ENCODE measurements at regions not wholly inside any gene's neighbourhood (a gene's known extent, or its start where the extent isn't known, plus 50 kb on each side); places are given as distances from the start of the nearest gene placed in this dataset.
A peak's percentile ranks its signal among the peaks of the same experiment; 100 is the strongest.

DNA sequence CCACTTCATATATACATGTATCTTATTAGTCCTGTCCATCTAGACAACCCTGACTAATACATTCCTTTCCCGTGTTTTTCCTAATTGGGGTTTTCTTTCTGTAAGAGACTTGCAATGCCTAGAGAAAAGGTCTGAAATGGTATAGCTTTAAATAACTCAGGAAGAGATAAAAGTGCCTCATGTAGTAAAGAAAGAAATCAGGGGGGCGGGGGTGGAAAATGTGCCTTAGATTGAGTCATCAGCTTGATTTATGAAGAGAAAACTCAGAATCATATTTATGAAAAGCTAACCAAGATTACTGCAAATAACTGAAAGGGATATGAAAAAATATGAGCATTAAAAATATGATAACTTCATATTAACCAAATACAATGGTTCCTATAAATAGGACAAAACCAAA is 345.8 kb upstream of the CHRM3 start:
- TF ChIP-seq, protein P1, sequence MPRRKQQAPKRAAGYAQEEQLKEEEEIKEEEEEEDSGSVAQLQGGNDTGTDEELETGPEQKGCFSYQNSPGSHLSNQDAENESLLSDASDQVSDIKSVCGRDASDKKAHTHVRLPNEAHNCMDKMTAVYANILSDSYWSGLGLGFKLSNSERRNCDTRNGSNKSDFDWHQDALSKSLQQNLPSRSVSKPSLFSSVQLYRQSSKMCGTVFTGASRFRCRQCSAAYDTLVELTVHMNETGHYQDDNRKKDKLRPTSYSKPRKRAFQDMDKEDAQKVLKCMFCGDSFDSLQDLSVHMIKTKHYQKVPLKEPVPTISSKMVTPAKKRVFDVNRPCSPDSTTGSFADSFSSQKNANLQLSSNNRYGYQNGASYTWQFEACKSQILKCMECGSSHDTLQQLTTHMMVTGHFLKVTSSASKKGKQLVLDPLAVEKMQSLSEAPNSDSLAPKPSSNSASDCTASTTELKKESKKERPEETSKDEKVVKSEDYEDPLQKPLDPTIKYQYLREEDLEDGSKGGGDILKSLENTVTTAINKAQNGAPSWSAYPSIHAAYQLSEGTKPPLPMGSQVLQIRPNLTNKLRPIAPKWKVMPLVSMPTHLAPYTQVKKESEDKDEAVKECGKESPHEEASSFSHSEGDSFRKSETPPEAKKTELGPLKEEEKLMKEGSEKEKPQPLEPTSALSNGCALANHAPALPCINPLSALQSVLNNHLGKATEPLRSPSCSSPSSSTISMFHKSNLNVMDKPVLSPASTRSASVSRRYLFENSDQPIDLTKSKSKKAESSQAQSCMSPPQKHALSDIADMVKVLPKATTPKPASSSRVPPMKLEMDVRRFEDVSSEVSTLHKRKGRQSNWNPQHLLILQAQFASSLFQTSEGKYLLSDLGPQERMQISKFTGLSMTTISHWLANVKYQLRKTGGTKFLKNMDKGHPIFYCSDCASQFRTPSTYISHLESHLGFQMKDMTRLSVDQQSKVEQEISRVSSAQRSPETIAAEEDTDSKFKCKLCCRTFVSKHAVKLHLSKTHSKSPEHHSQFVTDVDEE (CRISPR knock-in tag; IDR thresholded peaks at IDR 0.05), result no peak
- TF ChIP-seq OSR1 (CRISPR knock-in tag; IDR thresholded peaks at IDR 0.05), result no peak
- no peak for TF ChIP-seq CSDC2 (CRISPR knock-in tag; IDR thresholded peaks at IDR 0.05)
- TF ChIP-seq ZFP3 (CRISPR knock-in tag; IDR thresholded peaks at IDR 0.05), result no peak
- TF ChIP-seq SNAI2 (CRISPR knock-in tag; IDR thresholded peaks at IDR 0.05), result no peak
- no peak for TF ChIP-seq PPARA (CRISPR knock-in tag; IDR thresholded peaks at IDR 0.05; ENCODE audit: borderline replicate concordance)
- no peak for TF ChIP-seq BACH2 (CRISPR knock-in tag; IDR thresholded peaks at IDR 0.05; ENCODE audit: borderline replicate concordance)
- TF ChIP-seq TCF4 (CRISPR knock-in tag; IDR thresholded peaks at IDR 0.05; ENCODE audit: borderline replicate concordance), result no peak
- no peak for TF ChIP-seq ISL1 (CRISPR knock-in tag; IDR thresholded peaks at IDR 0.05)
- TF ChIP-seq GLIS3 (CRISPR knock-in tag; IDR thresholded peaks at IDR 0.05), result no peak
- TF ChIP-seq TOX (CRISPR knock-in tag; IDR thresholded peaks at IDR 0.05; ENCODE audit: borderline replicate concordance), result no peak
- TF ChIP-seq ZNF70 (CRISPR knock-in tag; IDR thresholded peaks at IDR 0.05), result no peak
- TF ChIP-seq ESRRG (CRISPR knock-in tag; IDR thresholded peaks at IDR 0.05), result no peak
- TF ChIP-seq ARNTL (CRISPR knock-in tag; IDR thresholded peaks at IDR 0.05; ENCODE audit: borderline replicate concordance, low read depth), result no peak
- TF ChIP-seq ZC3H10 (CRISPR knock-in tag; IDR thresholded peaks at IDR 0.05), result no peak
- TF ChIP-seq, protein P2, sequence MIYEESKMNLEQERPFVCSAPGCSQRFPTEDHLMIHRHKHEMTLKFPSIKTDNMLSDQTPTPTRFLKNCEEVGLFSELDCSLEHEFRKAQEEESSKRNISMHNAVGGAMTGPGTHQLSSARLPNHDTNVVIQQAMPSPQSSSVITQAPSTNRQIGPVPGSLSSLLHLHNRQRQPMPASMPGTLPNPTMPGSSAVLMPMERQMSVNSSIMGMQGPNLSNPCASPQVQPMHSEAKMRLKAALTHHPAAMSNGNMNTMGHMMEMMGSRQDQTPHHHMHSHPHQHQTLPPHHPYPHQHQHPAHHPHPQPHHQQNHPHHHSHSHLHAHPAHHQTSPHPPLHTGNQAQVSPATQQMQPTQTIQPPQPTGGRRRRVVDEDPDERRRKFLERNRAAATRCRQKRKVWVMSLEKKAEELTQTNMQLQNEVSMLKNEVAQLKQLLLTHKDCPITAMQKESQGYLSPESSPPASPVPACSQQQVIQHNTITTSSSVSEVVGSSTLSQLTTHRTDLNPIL (CRISPR knock-in tag; IDR thresholded peaks at IDR 0.05; ENCODE audit: low read depth), result no peak
- TF ChIP-seq ZFP30 (CRISPR knock-in tag; IDR thresholded peaks at IDR 0.05), result no peak
- TF ChIP-seq, protein P3, sequence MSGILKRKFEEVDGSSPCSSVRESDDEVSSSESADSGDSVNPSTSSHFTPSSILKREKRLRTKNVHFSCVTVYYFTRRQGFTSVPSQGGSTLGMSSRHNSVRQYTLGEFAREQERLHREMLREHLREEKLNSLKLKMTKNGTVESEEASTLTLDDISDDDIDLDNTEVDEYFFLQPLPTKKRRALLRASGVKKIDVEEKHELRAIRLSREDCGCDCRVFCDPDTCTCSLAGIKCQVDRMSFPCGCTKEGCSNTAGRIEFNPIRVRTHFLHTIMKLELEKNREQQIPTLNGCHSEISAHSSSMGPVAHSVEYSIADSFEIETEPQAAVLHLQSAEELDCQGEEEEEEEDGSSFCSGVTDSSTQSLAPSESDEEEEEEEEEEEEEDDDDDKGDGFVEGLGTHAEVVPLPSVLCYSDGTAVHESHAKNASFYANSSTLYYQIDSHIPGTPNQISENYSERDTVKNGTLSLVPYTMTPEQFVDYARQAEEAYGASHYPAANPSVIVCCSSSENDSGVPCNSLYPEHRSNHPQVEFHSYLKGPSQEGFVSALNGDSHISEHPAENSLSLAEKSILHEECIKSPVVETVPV (CRISPR knock-in tag; IDR thresholded peaks at IDR 0.05), result no peak
- no peak for TF ChIP-seq ZNF565 (CRISPR knock-in tag; conservative IDR thresholded peaks at IDR 0.05; ENCODE audit: low read depth)
- ATAC-seq, result peak; percentile 55

DNA sequence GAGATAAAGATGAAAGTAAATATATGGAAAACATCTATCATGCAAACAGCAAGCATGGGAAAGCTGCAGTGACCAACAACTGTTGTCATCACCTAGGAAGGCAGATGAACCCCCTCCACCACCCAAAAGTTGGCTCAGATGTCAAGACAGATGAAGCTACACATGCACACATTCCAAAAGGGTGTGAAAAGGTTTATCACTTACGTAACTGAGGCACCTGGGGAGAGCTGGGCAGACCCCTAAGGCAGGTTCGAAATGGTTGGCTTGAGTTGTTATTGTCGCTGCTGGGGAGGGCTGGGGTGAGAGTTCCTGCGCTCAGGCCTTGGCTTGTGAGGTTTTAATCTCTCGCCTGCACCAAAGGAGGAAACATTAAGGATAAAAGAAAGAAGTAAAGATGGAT is 355.1 kb upstream of the CHRM3 start:
- ATAC-seq, result no peak
- TF ChIP-seq ZNF70 (CRISPR knock-in tag; IDR thresholded peaks at IDR 0.05) (no peak), ZNF565 (CRISPR knock-in tag; conservative IDR thresholded peaks at IDR 0.05; ENCODE audit: low read depth) (no peak), OSR1 (CRISPR knock-in tag; IDR thresholded peaks at IDR 0.05) (no peak), TCF4 (CRISPR knock-in tag; IDR thresholded peaks at IDR 0.05; ENCODE audit: borderline replicate concordance) (no peak), GLIS3 (CRISPR knock-in tag; IDR thresholded peaks at IDR 0.05) (no peak), TOX (CRISPR knock-in tag; IDR thresholded peaks at IDR 0.05; ENCODE audit: borderline replicate concordance) (no peak), ZFP3 (CRISPR knock-in tag; IDR thresholded peaks at IDR 0.05) (no peak), CSDC2 (CRISPR knock-in tag; IDR thresholded peaks at IDR 0.05) (no peak), ZC3H10 (CRISPR knock-in tag; IDR thresholded peaks at IDR 0.05) (no peak), ISL1 (CRISPR knock-in tag; IDR thresholded peaks at IDR 0.05) (no peak), ESRRG (CRISPR knock-in tag; IDR thresholded peaks at IDR 0.05) (no peak), BACH2 (CRISPR knock-in tag; IDR thresholded peaks at IDR 0.05; ENCODE audit: borderline replicate concordance) (no peak), RARB (CRISPR knock-in tag; IDR thresholded peaks at IDR 0.05) (no peak), ARNTL (CRISPR knock-in tag; IDR thresholded peaks at IDR 0.05; ENCODE audit: borderline replicate concordance, low read depth) (no peak), SNAI2 (CRISPR knock-in tag; IDR thresholded peaks at IDR 0.05) (no peak), ZFP30 (CRISPR knock-in tag; IDR thresholded peaks at IDR 0.05) (no peak), ZNF8 (CRISPR knock-in tag; IDR thresholded peaks at IDR 0.05) (no peak)
- TF ChIP-seq, protein P4, sequence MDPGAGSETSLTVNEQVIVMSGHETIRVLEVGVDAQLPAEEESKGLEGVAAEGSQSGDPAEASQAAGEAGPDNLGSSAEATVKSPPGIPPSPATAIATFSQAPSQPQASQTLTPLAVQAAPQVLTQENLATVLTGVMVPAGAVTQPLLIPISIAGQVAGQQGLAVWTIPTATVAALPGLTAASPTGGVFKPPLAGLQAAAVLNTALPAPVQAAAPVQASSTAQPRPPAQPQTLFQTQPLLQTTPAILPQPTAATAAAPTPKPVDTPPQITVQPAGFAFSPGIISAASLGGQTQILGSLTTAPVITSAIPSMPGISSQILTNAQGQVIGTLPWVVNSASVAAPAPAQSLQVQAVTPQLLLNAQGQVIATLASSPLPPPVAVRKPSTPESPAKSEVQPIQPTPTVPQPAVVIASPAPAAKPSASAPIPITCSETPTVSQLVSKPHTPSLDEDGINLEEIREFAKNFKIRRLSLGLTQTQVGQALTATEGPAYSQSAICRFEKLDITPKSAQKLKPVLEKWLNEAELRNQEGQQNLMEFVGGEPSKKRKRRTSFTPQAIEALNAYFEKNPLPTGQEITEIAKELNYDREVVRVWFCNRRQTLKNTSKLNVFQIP (CRISPR knock-in tag; IDR thresholded peaks at IDR 0.05; ENCODE audit: borderline replicate concordance, low read depth), result no peak
- TF ChIP-seq, protein P5, sequence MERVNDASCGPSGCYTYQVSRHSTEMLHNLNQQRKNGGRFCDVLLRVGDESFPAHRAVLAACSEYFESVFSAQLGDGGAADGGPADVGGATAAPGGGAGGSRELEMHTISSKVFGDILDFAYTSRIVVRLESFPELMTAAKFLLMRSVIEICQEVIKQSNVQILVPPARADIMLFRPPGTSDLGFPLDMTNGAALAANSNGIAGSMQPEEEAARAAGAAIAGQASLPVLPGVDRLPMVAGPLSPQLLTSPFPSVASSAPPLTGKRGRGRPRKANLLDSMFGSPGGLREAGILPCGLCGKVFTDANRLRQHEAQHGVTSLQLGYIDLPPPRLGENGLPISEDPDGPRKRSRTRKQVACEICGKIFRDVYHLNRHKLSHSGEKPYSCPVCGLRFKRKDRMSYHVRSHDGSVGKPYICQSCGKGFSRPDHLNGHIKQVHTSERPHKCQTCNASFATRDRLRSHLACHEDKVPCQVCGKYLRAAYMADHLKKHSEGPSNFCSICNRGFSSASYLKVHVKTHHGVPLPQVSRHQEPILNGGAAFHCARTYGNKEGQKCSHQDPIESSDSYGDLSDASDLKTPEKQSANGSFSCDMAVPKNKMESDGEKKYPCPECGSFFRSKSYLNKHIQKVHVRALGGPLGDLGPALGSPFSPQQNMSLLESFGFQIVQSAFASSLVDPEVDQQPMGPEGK (CRISPR knock-in tag; IDR thresholded peaks at IDR 0.05; ENCODE audit: borderline replicate concordance), result no peak
- TF ChIP-seq, protein P3 (CRISPR knock-in tag; IDR thresholded peaks at IDR 0.05), result no peak

Data from SK-N-SH treated with all-trans-retinoic acid at 6 μM for 48 hours (cell line).